ENCODE measurements at regions not wholly inside any gene's neighbourhood (a gene's known extent, or its start where the extent isn't known, plus 50 kb on each side); places are given as distances from the start of the nearest gene placed in this dataset.
A peak's percentile ranks its signal among the peaks of the same experiment; 100 is the strongest.

- FAIRE-seq (no peak), DNase-seq (ENCODE audit: low read depth) (no peak)
- TF ChIP-seq CTCF (IDR thresholded peaks at IDR 0.05; ENCODE audit: insufficient read depth, low read length, severe bottlenecking): no peak
- no peaks in the 10 kb centered on the region for H3K27me3 ChIP-seq (ENCODE audit: control insufficient read depth, insufficient read depth, low read length)
- H3K4me3 ChIP-seq (ENCODE audit: low read depth, low read length): no peak overlapping the region
- H3K36me3 ChIP-seq (ENCODE audit: control insufficient read depth, insufficient read depth, low read length): no peaks in the 10 kb centered on the region
Measured at GRCh38 chr18:32577561-32577960, 106.9 kb upstream of the GAREM1 start.

GRCh38 chr18:32576296-32576916 lies 105.7 kb upstream of the GAREM1 start:
- TF ChIP-seq CTCF (IDR thresholded peaks at IDR 0.05; ENCODE audit: insufficient read depth, low read length, severe bottlenecking): peak; percentile 16
- H3K27me3 ChIP-seq (ENCODE audit: control insufficient read depth, insufficient read depth, low read length): no peaks in the 10 kb centered on the region
- FAIRE-seq (no peak), DNase-seq (ENCODE audit: low read depth) (peak; percentile 9)
- H3K4me3 ChIP-seq (ENCODE audit: low read depth, low read length): no peak overlapping the region
- H3K36me3 ChIP-seq (ENCODE audit: control insufficient read depth, insufficient read depth, low read length): no peaks in the 10 kb centered on the region

- no peaks in the 10 kb centered on the region for H3K36me3 ChIP-seq (ENCODE audit: control insufficient read depth, insufficient read depth, low read length)
Measured at GRCh38 chr18:32566960-32567359, 96.3 kb upstream of the GAREM1 start.

GRCh38 chr18:32553640-32554365 lies 83.1 kb upstream of the GAREM1 start:
- FAIRE-seq (no peak), DNase-seq (ENCODE audit: low read depth) (no peak)
- no peak for TF ChIP-seq CTCF (IDR thresholded peaks at IDR 0.05; ENCODE audit: insufficient read depth, low read length, severe bottlenecking)
- Histone ChIP-seq H3K4me3 (ENCODE audit: low read depth, low read length) (no peak overlapping the region), H3K27me3 (ENCODE audit: control insufficient read depth, insufficient read depth, low read length) (no peaks in the 10 kb centered on the region), H3K36me3 (ENCODE audit: control insufficient read depth, insufficient read depth, low read length) (no peaks in the 10 kb centered on the region)

More at GRCh38 chr18:32566960-32567359, 96.3 kb upstream of the GAREM1 start:
- no peak for TF ChIP-seq CTCF (IDR thresholded peaks at IDR 0.05; ENCODE audit: insufficient read depth, low read length, severe bottlenecking)
- DNase-seq (ENCODE audit: low read depth): no peak
- Histone ChIP-seq H3K4me3 (ENCODE audit: low read depth, low read length) (no peak overlapping the region), H3K27me3 (ENCODE audit: control insufficient read depth, insufficient read depth, low read length) (no peaks in the 10 kb centered on the region)
- no peak for FAIRE-seq

- FAIRE-seq: no peak
- no peak for TF ChIP-seq CTCF (IDR thresholded peaks at IDR 0.05; ENCODE audit: insufficient read depth, low read length, severe bottlenecking)
- H3K36me3 ChIP-seq (ENCODE audit: control insufficient read depth, insufficient read depth, low read length): no peaks in the 10 kb centered on the region
- no peaks in the 10 kb centered on the region for H3K27me3 ChIP-seq (ENCODE audit: control insufficient read depth, insufficient read depth, low read length)
- no peak overlapping the region for H3K4me3 ChIP-seq (ENCODE audit: low read depth, low read length)
- DNase-seq (ENCODE audit: low read depth): no peak
Measured at GRCh38 chr18:32553174-32553573, 82.5 kb upstream of the GAREM1 start.

All from bronchial epithelial cell (primary cell).